Activated naive CD8-positive, alpha-beta T cell treated with anti-CD3 and anti-CD28 coated beads, Interleukin-2, amount 50 U/mL, for 24 hours (primary cell): ENCODE measurements at regions not wholly inside any gene's neighbourhood (a gene's known extent, or its start where the extent isn't known, plus 50 kb on each side); places are given as distances from the start of the nearest gene placed in this dataset.

Source experiments
- ATAC-seq: fragments of 150-1000 bp; cut with Tn5 transposase; one replicate; pipeline ENCODE4 v1.10.0; 2021
- DNase-seq: peaks from one replicate; pipeline ENCODE4 v3.0.0; 2021
- H3K27ac Mint-ChIP-seq: one replicate; pipeline ENCODE4 v1.8.0; 2021; ENCODE audit warnings: mild to moderate bottlenecking, mixed read lengths
- H3K27me3 Mint-ChIP-seq: one replicate; pipeline ENCODE4 v1.8.0; 2021; ENCODE audit warnings: mixed read lengths
- H3K36me3 Mint-ChIP-seq: one replicate; pipeline ENCODE4 v1.8.0; 2021; ENCODE audit warnings: low read depth, mixed read lengths
- H3K4me1 Mint-ChIP-seq: one replicate; pipeline ENCODE4 v1.8.0; 2021; ENCODE audit warnings: mixed read lengths
- H3K4me3 Mint-ChIP-seq: one replicate; pipeline ENCODE4 v1.8.0; 2021; ENCODE audit warnings: mild to moderate bottlenecking, moderate library complexity, mixed read lengths
- H3K9me3 Mint-ChIP-seq: one replicate; pipeline ENCODE4 v1.8.0; 2021; ENCODE audit warnings: mixed read lengths

DNA sequence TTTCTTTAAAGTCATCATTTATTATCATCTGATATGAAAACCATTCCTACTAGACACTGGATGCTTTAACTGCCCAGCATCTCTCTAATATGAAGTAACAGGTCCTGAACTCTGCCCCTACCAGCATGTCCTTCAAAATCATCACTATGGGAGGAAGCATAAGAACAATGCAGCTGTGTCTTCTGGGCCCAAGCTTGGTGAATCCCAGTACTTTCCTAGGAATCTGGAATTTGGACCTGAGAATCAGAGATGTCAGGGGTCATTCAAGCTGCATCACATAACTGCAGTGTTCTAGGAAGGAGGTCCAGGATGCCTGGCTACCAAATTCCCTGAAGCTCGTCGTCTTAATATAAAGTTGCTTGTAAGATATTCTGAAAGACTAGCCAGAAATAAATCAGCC is 182.7 kb downstream of the AHR start:
- Mint-ChIP-seq H3K9me3 (peaks cover 3% of the 10 kb centered on the region), H3K27ac (no peak overlapping the region), H3K27me3 (no peaks in the 10 kb centered on the region), H3K36me3 (no peaks in the 10 kb centered on the region), H3K4me3 (no peak overlapping the region), H3K4me1 (no peaks in the 10 kb centered on the region)
- ATAC-seq: no peak
- DNase-seq: no peak

DNA sequence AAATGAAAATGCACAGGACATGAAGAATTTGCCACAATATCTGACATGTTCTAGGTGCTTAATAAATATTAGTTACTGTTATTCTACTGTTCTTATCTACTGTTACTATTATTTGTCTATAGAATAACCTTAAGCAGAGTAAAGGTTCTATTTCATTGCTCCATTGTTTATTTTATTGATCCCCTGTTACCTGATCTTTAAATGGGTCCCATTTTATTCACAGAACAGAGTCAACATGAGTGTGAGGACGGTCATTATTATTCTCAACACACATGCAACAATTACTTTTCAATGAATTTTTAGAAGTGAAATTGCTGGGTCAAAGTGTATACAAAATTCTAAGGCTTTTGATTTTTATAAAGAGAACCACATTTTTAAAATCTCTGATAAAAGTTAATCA is 186.9 kb downstream of the AHR start:
- H3K4me3 Mint-ChIP-seq: no peak overlapping the region
- H3K9me3 Mint-ChIP-seq: peaks cover 6% of the 10 kb centered on the region
- no peaks in the 10 kb centered on the region for H3K27me3 Mint-ChIP-seq
- ATAC-seq (no peak), DNase-seq (no peak)
- no peaks in the 10 kb centered on the region for H3K36me3 Mint-ChIP-seq
- H3K27ac Mint-ChIP-seq: no peak overlapping the region
- no peaks in the 10 kb centered on the region for H3K4me1 Mint-ChIP-seq

DNA sequence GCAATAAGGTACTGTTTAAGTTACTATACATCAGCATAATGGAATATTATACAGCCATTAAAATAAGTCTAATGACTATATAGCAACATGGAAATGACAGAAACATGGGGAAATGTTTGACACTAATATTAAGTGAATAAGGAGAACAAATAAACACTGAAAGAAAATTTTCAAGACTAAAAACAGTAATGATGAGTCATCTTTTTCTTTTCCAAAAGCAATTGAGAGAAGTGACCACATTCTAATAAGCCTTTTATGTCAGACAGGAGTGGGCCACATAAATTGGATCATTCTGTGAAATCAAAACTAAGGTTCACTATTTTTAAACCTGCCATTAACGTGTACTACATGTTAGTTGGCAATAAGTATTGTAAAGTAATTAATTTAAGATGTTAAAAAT is 187.5 kb downstream of the AHR start:
- DNase-seq (no peak), ATAC-seq (no peak)
- H3K4me1 Mint-ChIP-seq: no peaks in the 10 kb centered on the region
- no peak overlapping the region for H3K4me3 Mint-ChIP-seq
- no peaks in the 10 kb centered on the region for H3K27me3 Mint-ChIP-seq
- peaks cover 6% of the 10 kb centered on the region for H3K9me3 Mint-ChIP-seq
- H3K36me3 Mint-ChIP-seq: no peaks in the 10 kb centered on the region
- H3K27ac Mint-ChIP-seq: no peak overlapping the region

DNA sequence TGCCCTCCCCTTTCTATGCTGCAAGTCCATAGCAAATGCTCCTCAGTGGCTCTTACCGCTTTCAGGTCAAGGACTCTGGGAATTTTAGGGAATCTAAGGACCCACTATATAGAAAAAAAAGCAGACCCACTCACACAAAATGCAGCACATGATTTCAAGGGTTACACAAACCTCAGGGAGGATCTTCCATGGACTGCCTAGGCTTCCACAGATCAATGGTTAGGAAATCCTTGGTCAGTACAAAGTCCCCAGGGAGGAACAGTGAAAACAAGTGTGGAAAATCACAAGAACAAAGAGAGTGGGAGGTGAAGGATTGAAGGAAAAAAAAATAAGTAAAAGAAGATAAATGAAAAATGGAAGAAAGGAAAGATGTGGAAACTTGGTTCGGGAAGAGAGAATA is 188.4 kb downstream of the AHR start:
- DNase-seq (no peak), ATAC-seq (no peak)
- Mint-ChIP-seq H3K36me3 (no peaks in the 10 kb centered on the region), H3K27ac (no peak overlapping the region), H3K4me1 (no peaks in the 10 kb centered on the region), H3K4me3 (no peak overlapping the region), H3K27me3 (no peaks in the 10 kb centered on the region), H3K9me3 (peaks cover 6% of the 10 kb centered on the region)

DNA sequence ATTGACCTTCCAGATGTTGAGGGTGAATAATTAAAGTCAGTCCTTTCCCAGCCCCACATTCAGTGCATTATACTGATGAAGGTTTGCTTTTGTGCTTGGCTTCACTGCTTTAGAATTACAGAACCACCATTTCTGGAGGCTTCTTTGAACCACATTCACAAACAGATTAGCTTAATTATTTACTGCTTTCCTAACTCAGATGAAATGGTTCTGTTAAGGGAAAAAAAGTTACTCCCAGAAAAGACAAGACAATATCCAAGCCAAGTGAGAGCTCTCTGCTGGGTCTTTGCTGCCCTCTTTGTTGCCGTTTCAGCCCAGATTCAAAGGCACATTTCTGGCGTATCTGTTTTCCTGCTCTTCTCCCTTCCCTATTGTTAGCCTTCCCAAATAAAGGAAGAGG is 188.9 kb downstream of the AHR start:
- H3K4me1 Mint-ChIP-seq: no peaks in the 10 kb centered on the region
- ATAC-seq: no peak
- no peaks in the 10 kb centered on the region for H3K27me3 Mint-ChIP-seq
- DNase-seq: no peak
- no peak overlapping the region for H3K27ac Mint-ChIP-seq
- H3K36me3 Mint-ChIP-seq: no peaks in the 10 kb centered on the region
- no peak overlapping the region for H3K4me3 Mint-ChIP-seq
- peaks cover 6% of the 10 kb centered on the region for H3K9me3 Mint-ChIP-seq

DNA sequence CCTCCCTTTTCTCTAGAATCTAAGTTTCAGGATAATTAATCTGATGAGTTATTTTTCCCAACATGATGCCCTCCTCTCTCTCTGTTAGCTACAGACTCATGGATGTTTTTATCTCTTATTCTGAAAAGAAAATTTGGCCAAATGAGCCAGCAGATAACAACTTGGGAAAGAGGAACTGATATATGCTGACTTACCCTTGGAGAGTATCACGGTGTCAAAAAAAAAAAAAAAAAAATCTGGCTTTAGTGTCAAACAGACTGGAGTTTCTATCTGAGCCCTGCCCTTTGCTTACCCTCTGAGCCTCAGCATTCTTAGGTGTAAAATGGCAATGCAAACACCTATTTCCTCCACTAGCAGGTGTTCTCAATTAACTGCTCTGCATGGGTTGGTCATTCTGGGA is 190.4 kb downstream of the AHR start:
- no peak overlapping the region for H3K4me3 Mint-ChIP-seq
- H3K27ac Mint-ChIP-seq: no peak overlapping the region
- H3K4me1 Mint-ChIP-seq: no peaks in the 10 kb centered on the region

DNA sequence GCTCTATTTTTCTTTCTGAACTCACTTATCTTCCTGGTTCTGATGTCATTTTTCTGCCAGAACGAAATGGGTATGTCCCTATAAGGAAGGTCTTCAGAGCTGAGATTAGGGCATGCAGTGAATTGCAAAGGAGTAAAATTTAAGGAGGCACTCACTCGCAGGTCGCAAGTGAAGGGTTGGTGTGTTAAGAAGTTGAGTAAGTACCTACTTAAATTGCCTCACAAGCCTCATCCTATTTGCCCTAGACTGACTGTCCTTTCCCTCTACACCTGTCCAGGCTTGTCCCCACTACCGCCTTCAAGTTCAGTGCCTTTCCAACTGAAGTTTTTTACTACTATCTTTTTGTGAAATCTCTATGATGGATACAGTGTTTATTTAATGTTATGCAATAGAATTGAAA is 191.5 kb downstream of the AHR start:
- ATAC-seq (no peak), DNase-seq (no peak)
- Mint-ChIP-seq H3K4me3 (no peak overlapping the region), H3K27me3 (no peaks in the 10 kb centered on the region), H3K27ac (no peak overlapping the region), H3K9me3 (peaks cover 6% of the 10 kb centered on the region), H3K4me1 (no peaks in the 10 kb centered on the region), H3K36me3 (no peaks in the 10 kb centered on the region)

More for the DNA sequence above, 190.4 kb downstream of the AHR start:
- DNase-seq: no peak
- Mint-ChIP-seq H3K27me3 (no peaks in the 10 kb centered on the region), H3K9me3 (peaks cover 6% of the 10 kb centered on the region), H3K36me3 (no peaks in the 10 kb centered on the region)
- no peak for ATAC-seq

DNA sequence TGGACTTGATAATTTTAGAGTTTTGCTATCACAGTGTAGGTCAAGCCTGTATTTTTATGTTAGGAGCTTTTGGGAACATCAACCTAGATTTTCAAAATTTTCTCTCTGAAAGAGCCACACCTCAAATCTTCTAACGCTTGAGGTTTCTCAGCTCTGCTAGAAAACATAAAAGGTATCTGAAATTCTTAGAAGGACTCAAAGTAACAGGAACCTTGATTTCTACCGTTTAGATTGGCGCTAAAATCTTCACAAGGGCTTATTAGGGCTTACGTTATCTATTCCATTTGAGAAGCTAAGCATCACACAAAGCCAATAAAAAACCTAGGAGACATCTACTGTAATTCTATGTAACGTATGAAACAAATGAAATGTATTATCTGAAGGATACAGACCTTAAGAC is 192.4 kb downstream of the AHR start:
- no peak for ATAC-seq
- Mint-ChIP-seq H3K27me3 (no peaks in the 10 kb centered on the region), H3K4me1 (no peaks in the 10 kb centered on the region), H3K9me3 (peaks cover 4% of the 10 kb centered on the region), H3K27ac (no peak overlapping the region), H3K36me3 (no peaks in the 10 kb centered on the region), H3K4me3 (no peak overlapping the region)
- no peak for DNase-seq

DNA sequence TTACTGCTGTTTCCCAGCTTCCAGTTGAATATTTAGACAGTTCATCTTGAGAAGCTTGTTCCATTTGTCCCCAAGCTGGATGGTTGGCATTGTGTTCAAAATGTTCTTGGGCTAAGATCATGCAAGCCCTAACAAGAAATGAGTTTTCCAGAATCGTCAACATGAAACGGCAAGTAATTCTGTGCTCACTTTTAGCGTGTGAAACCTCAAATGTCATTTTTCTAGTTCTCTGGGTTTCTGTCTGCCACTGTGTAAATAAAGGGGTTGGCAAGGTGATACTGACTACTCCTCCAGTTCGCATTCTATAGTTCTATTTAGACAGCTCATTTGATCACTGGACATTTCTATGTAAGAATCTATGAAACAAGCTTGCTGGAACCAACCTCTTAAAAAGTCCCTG is 194.0 kb downstream of the AHR start:
- H3K36me3 Mint-ChIP-seq: no peaks in the 10 kb centered on the region
- H3K27ac Mint-ChIP-seq: no peak overlapping the region
- no peaks in the 10 kb centered on the region for H3K9me3 Mint-ChIP-seq
- no peak for DNase-seq
- no peaks in the 10 kb centered on the region for H3K4me1 Mint-ChIP-seq
- ATAC-seq: peak; percentile 36
- H3K27me3 Mint-ChIP-seq: peaks cover 2% of the 10 kb centered on the region
- H3K4me3 Mint-ChIP-seq: no peak overlapping the region

DNA sequence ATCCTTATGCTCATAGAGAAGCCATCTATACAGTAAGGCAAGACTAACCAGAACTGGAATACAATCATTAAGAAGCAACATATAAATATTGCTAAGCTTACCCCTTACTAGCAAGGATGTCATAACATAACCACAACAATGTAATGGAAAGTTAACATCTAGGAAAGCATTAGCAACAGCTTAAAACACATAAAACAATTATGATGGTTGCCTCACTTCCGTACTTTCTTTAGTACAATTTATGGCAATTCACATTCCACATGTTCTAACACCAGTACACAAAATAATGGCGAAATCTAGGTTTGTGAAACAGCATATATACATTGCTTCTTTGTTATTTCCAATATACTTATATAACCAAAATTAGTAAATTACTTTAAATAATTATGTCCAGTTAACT is 195.0 kb downstream of the AHR start:
- H3K27ac Mint-ChIP-seq: no peak overlapping the region
- H3K27me3 Mint-ChIP-seq: peaks cover 2% of the 10 kb centered on the region
- DNase-seq (no peak), ATAC-seq (no peak)
- H3K9me3 Mint-ChIP-seq: no peaks in the 10 kb centered on the region
- H3K36me3 Mint-ChIP-seq: no peaks in the 10 kb centered on the region
- no peaks in the 10 kb centered on the region for H3K4me1 Mint-ChIP-seq
- no peak overlapping the region for H3K4me3 Mint-ChIP-seq

DNA sequence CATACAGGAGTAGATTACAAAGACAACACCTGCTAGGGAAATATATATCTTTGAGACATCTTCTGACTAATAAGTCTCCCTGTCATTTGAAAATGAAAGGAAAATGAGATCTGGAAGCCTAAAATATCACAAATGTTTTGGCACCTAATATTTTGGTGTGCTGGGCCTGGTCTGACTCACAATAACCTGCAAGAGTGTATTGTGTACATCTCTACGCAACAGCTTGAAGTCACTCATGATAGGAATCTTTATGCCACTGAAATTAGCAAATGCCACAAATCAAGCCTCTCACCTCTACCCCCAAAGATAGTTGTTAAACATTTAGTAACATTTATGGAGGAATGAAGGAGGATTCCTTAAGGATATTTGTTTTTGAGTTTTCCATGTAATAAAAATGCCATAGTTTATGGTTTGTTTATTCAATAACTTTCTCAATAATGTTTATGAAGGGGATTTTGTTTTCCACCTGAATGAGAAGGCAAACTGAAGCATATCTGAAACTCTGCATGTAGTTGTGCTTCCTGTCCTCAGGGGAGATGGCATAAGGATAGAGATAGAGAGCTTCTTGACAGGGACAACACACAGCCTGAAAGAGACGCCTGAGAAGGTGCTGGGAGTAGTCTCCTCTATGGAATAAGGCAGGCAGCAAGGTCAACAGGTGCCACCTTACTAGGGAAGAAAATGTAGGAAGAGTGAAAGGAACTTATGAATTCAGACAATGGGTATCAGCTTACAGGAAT is 197.4 kb downstream of the AHR start:
- no peaks in the 10 kb centered on the region for H3K36me3 Mint-ChIP-seq
- H3K27me3 Mint-ChIP-seq: peaks cover 2% of the 10 kb centered on the region
- H3K27ac Mint-ChIP-seq: no peak overlapping the region
- ATAC-seq: no peak
- no peak for DNase-seq
- H3K4me3 Mint-ChIP-seq: no peak overlapping the region
- H3K4me1 Mint-ChIP-seq: no peaks in the 10 kb centered on the region
- H3K9me3 Mint-ChIP-seq: no peaks in the 10 kb centered on the region

DNA sequence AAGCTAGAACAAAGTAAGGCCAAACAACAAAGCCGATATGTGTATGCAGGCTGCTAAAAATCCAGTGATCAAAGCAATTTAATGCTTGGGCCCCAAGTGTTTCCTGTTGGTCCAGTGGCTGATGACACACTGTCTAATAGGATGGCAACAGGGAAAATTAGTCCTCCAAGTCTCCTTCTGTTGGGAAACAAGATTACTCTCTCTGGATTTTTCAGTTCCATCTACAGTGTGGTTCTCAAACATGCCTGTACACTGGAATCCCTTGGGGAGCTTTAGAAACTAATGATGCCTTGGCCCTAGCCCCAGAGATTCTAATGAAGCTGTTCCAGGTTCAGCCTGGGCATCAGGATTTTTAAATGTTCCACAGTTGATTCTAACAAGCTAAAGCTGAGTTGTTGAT is 198.7 kb downstream of the AHR start:
- H3K27ac Mint-ChIP-seq: no peak overlapping the region
- ATAC-seq: no peak
- no peaks in the 10 kb centered on the region for H3K4me1 Mint-ChIP-seq
- no peak for DNase-seq
- no peaks in the 10 kb centered on the region for H3K36me3 Mint-ChIP-seq
- H3K4me3 Mint-ChIP-seq: no peak overlapping the region
- no peaks in the 10 kb centered on the region for H3K9me3 Mint-ChIP-seq
- peaks cover 5% of the 10 kb centered on the region for H3K27me3 Mint-ChIP-seq

DNA sequence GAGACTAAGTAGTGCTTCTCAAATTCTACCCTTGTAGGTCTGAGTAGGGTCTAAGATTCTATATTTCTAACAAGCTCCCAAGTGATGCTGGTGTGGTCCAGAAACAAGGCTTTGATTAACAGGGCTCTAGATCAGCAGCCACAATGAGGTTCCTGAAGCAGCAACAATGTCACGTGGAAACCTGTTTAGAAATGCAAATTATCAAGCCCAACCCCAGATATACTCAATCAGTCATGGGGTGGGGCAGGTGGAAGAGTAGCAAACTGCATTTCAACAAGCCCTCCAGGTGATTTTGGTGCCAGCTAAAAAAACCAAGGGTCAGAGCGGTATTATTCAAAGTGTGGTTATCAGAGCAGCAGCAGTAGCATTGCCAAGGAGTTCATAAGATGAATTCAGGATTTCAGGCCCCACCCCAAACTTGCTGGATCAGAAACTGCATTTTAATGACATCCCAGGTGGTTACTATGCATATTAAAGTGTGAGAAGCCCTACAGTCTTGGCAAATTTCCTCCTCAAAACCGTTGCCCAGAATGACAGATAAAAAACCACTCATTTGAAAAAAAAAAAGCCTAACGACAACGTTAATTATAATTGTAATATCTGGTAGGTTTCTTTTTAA is 199.2 kb downstream of the AHR start:
- DNase-seq (no peak), ATAC-seq (no peak)
- no peak overlapping the region for H3K27ac Mint-ChIP-seq
- H3K4me3 Mint-ChIP-seq: no peak overlapping the region
- H3K4me1 Mint-ChIP-seq: no peaks in the 10 kb centered on the region
- no peaks in the 10 kb centered on the region for H3K9me3 Mint-ChIP-seq
- peaks cover 5% of the 10 kb centered on the region for H3K27me3 Mint-ChIP-seq
- H3K36me3 Mint-ChIP-seq: no peaks in the 10 kb centered on the region

DNA sequence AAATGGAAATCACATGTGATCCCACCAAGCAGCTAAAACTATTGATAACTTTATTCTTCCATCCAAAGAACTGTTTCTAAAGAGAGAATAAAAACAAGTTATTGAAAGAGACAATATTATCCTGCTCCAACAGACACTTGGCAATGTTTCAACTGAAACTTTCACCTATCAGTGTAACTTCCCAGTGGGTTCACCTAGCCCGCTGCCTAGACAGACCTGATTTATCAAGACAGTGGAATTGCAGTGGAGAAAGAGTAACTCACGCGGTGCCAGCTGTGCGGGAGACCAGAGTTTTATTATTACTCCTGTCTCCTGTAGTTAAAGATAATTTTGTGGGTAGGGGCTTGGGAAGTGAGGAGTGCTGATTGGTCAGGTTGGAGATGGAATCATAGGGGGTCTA is 199.8 kb downstream of the AHR start:
- no peak for ATAC-seq
- no peaks in the 10 kb centered on the region for H3K9me3 Mint-ChIP-seq
- H3K4me1 Mint-ChIP-seq: no peaks in the 10 kb centered on the region
- no peak for DNase-seq
- no peak overlapping the region for H3K27ac Mint-ChIP-seq
- H3K36me3 Mint-ChIP-seq: no peaks in the 10 kb centered on the region
- no peak overlapping the region for H3K4me3 Mint-ChIP-seq
- peaks cover 5% of the 10 kb centered on the region for H3K27me3 Mint-ChIP-seq

DNA sequence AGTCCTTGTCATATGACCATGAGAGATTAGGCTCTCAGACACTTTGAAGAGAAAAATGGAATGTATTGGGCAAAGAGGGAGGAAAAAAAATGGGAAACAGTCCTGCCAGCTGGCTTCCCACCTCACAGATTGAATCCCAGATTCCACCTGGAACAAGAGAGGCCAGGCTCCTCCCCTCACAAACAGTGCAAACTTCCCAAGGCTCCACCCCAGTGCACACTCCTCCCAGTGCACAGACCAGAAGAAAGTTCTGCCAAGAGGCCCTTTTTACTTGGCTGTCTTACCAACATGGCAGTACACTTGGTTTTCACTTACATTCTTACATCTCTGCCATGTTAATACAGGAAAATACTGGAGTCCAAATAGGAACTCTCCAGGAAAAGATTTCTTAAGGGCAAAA is 202.3 kb downstream of the AHR start:
- DNase-seq (no peak), ATAC-seq (no peak)
- Mint-ChIP-seq H3K4me3 (no peak overlapping the region), H3K36me3 (no peaks in the 10 kb centered on the region), H3K4me1 (no peaks in the 10 kb centered on the region), H3K27ac (no peak overlapping the region), H3K9me3 (no peaks in the 10 kb centered on the region), H3K27me3 (peaks cover 5% of the 10 kb centered on the region)
